ENCODE measurements at regions not wholly inside any gene's neighbourhood (a gene's known extent, or its start where the extent isn't known, plus 50 kb on each side); places are given as distances from the start of the nearest gene placed in this dataset.

- peaks cover 3% of the 10 kb centered on the region for H3K27me3 Mint-ChIP-seq (ENCODE audit: insufficient read depth, low read depth, poor library complexity)
- no peak overlapping the region for H3K4me3 Mint-ChIP-seq
- TF ChIP-seq NANOG (IDR thresholded peaks at IDR 0.05; ENCODE audit: borderline replicate concordance) (no peak), EZH2phosphoT487 (IDR thresholded peaks at IDR 0.05; ENCODE audit: unreplicated experiment) (no peak), JUNB (IDR thresholded peaks at IDR 0.05; ENCODE audit: unreplicated experiment) (no peak), CTCF (conservative IDR thresholded peaks at IDR 0.05; ENCODE audit: low read depth in 2 of 2) (no peak), ZNF331 (CRISPR knock-in tag; IDR thresholded peaks at IDR 0.05; ENCODE audit: low read depth) (no peak), EZH2 (IDR thresholded peaks at IDR 0.05; ENCODE audit: low read depth, unreplicated experiment) (no peak), CREB1 (CRISPR knock-in tag; IDR thresholded peaks at IDR 0.05; ENCODE audit: low read depth) (no peak), POLR2AphosphoS5 (IDR thresholded peaks at IDR 0.05; ENCODE audit: low read depth) (no peak), ETS1 (IDR thresholded peaks at IDR 0.05) (no peak), STAT1 (IDR thresholded peaks at IDR 0.05; ENCODE audit: unreplicated experiment) (no peak), ZNF462 (CRISPR knock-in tag; IDR thresholded peaks at IDR 0.05) (no peak)
- Histone ChIP-seq H4K20me1 (replicated peaks; ENCODE audit: insufficient read depth) (no peaks in the 10 kb centered on the region), H3F3A (replicated peaks; ENCODE audit: low read depth) (no peaks in the 10 kb centered on the region), H3K4me3 (no peak overlapping the region), H3K27ac (ENCODE audit: low read depth) (no peak overlapping the region), H3K27me3 (ENCODE audit: insufficient read depth) (no peaks in the 10 kb centered on the region), H3K4me2 (no peak overlapping the region), H3K79me2 (replicated peaks; ENCODE audit: insufficient read depth) (no peaks in the 10 kb centered on the region), H2AFZ (no peak overlapping the region), H3K4me1 (ENCODE audit: insufficient read depth) (no peaks in the 10 kb centered on the region), H3K36me3 (ENCODE audit: insufficient read depth) (no peaks in the 10 kb centered on the region), H3K9me2 (ENCODE audit: insufficient read depth) (peaks cover 3% of the 10 kb centered on the region; the same call in 1 of the 2 replicates)
- no peaks in the 10 kb centered on the region for H3K4me1 Mint-ChIP-seq
- peaks cover 38% of the 10 kb centered on the region for H3K9me3 Mint-ChIP-seq
- H3K36me3 Mint-ChIP-seq (ENCODE audit: low read depth), result peaks cover 21% of the 10 kb centered on the region; the same call in 2 of the 3 replicates
- ATAC-seq (no peak), DNase-seq (ENCODE audit: low spot score) (no peak)
- no peak overlapping the region for H3K27ac Mint-ChIP-seq
Measured at GRCh38 chr4:170818786-170819185, 729.0 kb upstream of the AADAT start.

Measured in GM23338 (cell line).